ENCODE measurements at regions not wholly inside any gene's neighbourhood (a gene's known extent, or its start where the extent isn't known, plus 50 kb on each side); places are given as distances from the start of the nearest gene placed in this dataset.

DNA sequence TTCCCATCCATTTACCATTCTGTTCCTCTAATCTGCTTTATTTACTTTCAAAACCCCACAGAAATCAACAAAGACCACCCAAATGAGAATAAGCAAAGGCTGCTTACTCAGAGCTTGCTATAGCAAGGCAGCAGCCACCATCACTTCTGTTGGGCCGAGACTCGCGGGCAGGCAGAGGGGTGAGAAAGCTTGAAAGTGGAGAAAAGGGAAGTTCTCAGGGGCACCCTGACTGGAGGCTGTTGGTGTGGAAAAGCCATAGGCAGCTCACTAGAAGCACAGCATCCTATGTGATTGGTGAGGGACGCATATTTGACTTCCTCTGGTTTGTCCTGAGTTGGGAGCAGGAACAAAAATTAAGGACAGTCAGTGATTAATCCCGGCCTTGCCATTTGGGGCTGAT, 269.7 kb upstream of the THSD7B start:
- TF ChIP-seq CTCF (conservative IDR thresholded peaks at IDR 0.05; ENCODE audit: low read length) (no peak), EZH2phosphoT487 (IDR thresholded peaks at IDR 0.05; ENCODE audit: borderline replicate concordance, low read depth, low read length) (no peak)
